Esophagus muscularis mucosa (tissue), 4 donors: ENCODE measurements at regions not wholly inside any gene's neighbourhood (a gene's known extent, or its start where the extent isn't known, plus 50 kb on each side); places are given as distances from the start of the nearest gene placed in this dataset.
A peak's percentile ranks its signal among the peaks of the same experiment; 100 is the strongest.

Experiments
- DNase-seq: peaks from one replicate; pipeline ENCODE4 v3.0.0-alpha.2; 2017; ENCODE audit errors: extremely low spot score
- H3K27ac ChIP-seq, 4 donors: fragments of 200-600 bp; sonication (generic); replicated peaks in 1 of 4; 1 replicate in 3 of 4; 2 replicates in 1 of 4; pipeline ENCODE4 v1.5.1; 2016 to 2019; ENCODE audit warnings: mild to moderate bottlenecking in 1 of 4
- H3K27me3 ChIP-seq, 4 donors: fragments of 200-600 bp; sonication (generic); one replicate each; pipeline versions ENCODE4 v1.5.1 to v1.6.0; 2016 to 2019
- H3K36me3 ChIP-seq, 4 donors: fragments of 200-600 bp; sonication (generic); one replicate each; pipeline ENCODE4 v1.5.1; 2016 to 2019
- H3K4me1 ChIP-seq, 4 donors: fragments of 200-600 bp; sonication (generic); one replicate each; pipeline ENCODE4 v1.5.1; 2016 to 2019
- H3K4me3 ChIP-seq, 4 donors: fragments of 200-600 bp; sonication (generic); 1 replicate in 2 of 4; 2 replicates in 2 of 4; pipeline ENCODE4 v1.5.1; 2016 to 2019; ENCODE audit warnings: mild to moderate bottlenecking in 4 of 4, moderate library complexity in 1 of 4
- H3K9me3 ChIP-seq, 4 donors: fragments of 200-600 bp; sonication (generic); 1 replicate in 3 of 4; 2 replicates in 1 of 4; pipeline ENCODE4 v1.5.1; 2016 to 2019
- EP300 ChIP-seq: sonication (generic); formaldehyde crosslinking; IDR thresholded peaks from one replicate; pipeline ENCODE4 v1.6.1; 2017; ENCODE audit warnings: antibody characterized with exemption
- POLR2A ChIP-seq: fragments of 450-650 bp; IDR thresholded peaks from one replicate; pipeline ENCODE4 v1.6.1; 2017; ENCODE audit warnings: antibody characterized with exemption, moderate library complexity, mild to moderate bottlenecking, low read depth
- POLR2AphosphoS5 ChIP-seq, 2 donors: sonication (generic); formaldehyde crosslinking; IDR thresholded peaks; one replicate each; pipeline ENCODE4 v1.6.1; 2017; ENCODE audit warnings: antibody characterized with exemption in 2 of 2
- WGBS: methylation state at CpG from one replicate; pipeline ENCODE4 v1.1.5; 2018; 5-methylcytosine and 5-hydroxymethylcytosine counted together
- intact Hi-C: fragments of 100-400 bp; cut with DNase I; formaldehyde crosslinking; loops from one replicate; pipeline ENCODE4 v1.15.1; 2023
- TF ChIP-seq, protein P1 (sequence below), 3 experiments: fragments of 200-600 bp in 2 of 3; fragments of 450-650 bp in 1 of 3; sonication (generic) in 2 of 3; IDR thresholded peaks; one replicate each; pipeline ENCODE4 v1.5.1; 2017 to 2019; ENCODE audit warnings: antibody characterized with exemption in 3 of 3, mild to moderate bottlenecking in 2 of 3, moderate library complexity in 1 of 3

DNA sequence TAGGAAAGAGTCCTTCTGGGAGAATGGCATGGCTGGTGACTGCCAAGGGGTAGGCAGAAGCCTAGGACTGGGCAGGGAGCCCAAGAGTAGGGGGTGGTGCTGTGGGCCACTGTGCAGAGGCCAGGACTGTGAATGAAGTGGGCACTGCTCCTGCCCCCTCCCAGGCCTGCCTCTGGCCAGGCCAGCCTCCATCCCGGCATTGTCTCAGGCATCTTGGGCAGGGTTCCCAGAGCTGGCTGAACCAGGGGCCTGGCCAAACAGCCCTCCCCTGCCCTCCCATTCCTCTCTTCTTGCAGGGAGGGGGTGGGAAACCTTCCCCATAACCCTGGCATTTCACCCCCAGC, 81.6 kb downstream of the MRPL14 start:
- intact Hi-C loops: no loop called here
- WGBS: 15% methylated on average over 1 of the region's 1 CpG
- Histone ChIP-seq H3K27ac (peak overlapping the region; percentile 33 to 86 (median 53)), H3K9me3 (no peaks in the 10 kb centered on the region), H3K4me1 (peaks cover 42 to 92% (median 91%) of the 10 kb centered on the region in 4 donors), H3K4me3 (no peak overlapping the region), H3K36me3 (no peaks in the 10 kb centered on the region), H3K27me3 (no peaks in the 10 kb centered on the region)
- no peak for DNase-seq
- TF ChIP-seq EP300 (no peak), POLR2A (no peak), POLR2AphosphoS5 (IDR thresholded peaks at IDR 0.05) (no peak)
- TF ChIP-seq, protein P1, sequence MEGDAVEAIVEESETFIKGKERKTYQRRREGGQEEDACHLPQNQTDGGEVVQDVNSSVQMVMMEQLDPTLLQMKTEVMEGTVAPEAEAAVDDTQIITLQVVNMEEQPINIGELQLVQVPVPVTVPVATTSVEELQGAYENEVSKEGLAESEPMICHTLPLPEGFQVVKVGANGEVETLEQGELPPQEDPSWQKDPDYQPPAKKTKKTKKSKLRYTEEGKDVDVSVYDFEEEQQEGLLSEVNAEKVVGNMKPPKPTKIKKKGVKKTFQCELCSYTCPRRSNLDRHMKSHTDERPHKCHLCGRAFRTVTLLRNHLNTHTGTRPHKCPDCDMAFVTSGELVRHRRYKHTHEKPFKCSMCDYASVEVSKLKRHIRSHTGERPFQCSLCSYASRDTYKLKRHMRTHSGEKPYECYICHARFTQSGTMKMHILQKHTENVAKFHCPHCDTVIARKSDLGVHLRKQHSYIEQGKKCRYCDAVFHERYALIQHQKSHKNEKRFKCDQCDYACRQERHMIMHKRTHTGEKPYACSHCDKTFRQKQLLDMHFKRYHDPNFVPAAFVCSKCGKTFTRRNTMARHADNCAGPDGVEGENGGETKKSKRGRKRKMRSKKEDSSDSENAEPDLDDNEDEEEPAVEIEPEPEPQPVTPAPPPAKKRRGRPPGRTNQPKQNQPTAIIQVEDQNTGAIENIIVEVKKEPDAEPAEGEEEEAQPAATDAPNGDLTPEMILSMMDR (IDR thresholded peaks at IDR 0.05): no peak

DNA sequence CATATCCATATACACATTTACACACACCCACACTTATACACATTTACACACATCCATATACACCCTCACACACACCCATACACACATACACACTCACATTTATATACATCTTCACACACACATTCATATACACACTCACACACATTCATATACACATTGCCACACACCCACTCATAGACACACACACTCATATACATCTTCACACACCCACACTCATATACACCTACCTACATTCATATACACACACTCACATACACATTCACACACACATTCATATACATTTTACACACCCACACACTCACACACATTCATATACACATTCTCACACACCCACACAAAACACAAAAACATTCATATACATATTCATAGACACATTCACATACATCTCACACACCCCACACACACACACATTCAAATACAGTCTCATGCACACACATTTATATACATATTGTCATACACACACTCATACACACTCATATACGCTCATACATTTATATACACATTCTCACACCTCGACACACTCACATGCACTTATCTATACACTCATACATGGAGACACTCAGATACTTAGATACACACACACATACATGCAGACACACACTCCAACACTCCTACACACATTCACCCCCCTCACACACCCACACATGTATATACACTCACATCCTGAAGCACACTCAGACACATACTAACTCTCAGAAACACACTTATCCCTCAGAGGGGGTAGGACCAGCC, 82.1 kb downstream of the MRPL14 start:
- H3K27me3 ChIP-seq: no peaks in the 10 kb centered on the region
- no peaks in the 10 kb centered on the region for H3K36me3 ChIP-seq
- 91% methylated on average over 2 of the region's 2 CpGs for WGBS
- H3K27ac ChIP-seq: peak overlapping the region; percentile 33 to 86 (median 53)
- H3K4me3 ChIP-seq: no peak overlapping the region
- intact Hi-C loops: no loop called here
- H3K9me3 ChIP-seq: no peaks in the 10 kb centered on the region
- DNase-seq: no peak
- TF ChIP-seq EP300: no peak
- no peak for TF ChIP-seq POLR2A
- TF ChIP-seq, protein P1 (IDR thresholded peaks at IDR 0.05): no peak
- no peak for TF ChIP-seq POLR2AphosphoS5 (IDR thresholded peaks at IDR 0.05)
- peaks cover 39 to 92% (median 89%) of the 10 kb centered on the region in 4 donors for H3K4me1 ChIP-seq

DNA sequence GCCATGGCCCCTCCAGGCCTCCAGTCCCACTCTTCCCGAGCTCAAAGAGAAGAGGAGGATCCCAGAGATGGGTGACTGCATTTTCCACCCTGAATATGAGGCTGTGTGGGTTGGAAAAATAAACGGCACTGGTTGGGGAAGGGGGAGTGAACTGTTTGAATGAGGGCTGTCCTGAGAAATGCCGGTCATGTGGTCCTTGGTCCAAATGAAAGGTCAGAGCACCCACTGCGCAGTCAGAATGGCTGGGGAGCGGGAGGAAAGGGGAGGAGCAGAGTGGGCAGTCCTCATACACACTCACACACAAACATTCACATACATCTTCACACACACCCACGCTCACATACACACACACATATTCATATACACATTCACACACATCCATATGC, 83.1 kb downstream of the MRPL14 start:
- peaks cover 30 to 90% (median 80%) of the 10 kb centered on the region in 4 donors for H3K4me1 ChIP-seq
- H3K36me3 ChIP-seq: no peaks in the 10 kb centered on the region
- intact Hi-C loops: no loop called here
- H3K4me3 ChIP-seq: no peak overlapping the region
- WGBS: 50% methylated on average over 6 of the region's 6 CpGs
- no peak for TF ChIP-seq EP300
- no peak for TF ChIP-seq POLR2AphosphoS5 (IDR thresholded peaks at IDR 0.05)
- TF ChIP-seq, protein P1 (IDR thresholded peaks at IDR 0.05): no peak
- TF ChIP-seq POLR2A: no peak
- no peak for DNase-seq
- H3K9me3 ChIP-seq: no peaks in the 10 kb centered on the region
- H3K27ac ChIP-seq: peak overlapping the region; percentile 82 to 83 (median 82)
- no peaks in the 10 kb centered on the region for H3K27me3 ChIP-seq

DNA sequence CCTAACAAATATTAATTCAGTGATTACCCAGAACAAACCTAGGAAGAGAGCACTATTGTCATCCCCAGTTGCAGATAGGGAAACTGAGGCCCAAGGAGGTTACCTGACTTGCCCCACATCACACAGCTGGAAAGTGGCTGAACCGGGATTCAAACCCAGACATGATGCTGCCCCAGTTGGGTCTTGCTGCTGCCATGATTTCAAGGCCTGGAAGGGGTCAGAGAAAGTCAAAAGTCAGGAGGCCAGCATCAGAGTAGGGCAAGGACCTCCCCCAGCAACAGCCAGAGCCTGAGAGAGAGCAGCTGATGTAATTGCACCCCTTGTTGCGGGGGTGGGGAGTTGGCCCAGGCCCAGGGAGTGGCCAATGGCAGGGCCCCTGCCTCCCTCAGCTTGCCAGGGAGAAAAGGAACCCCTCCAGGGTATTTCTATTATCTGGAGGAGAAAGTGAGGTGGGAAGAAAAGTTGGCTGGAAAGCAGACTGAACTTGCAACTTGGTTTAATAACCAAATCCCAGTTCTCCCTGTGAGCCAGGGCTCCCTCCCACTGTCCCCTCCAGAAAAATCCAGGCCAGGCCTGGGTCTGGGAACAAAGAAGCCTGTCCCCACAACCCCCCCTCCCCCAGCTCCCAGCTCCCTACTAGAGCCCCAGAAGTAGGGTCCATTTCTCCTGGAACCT, 83.6 kb downstream of the MRPL14 start:
- Histone ChIP-seq H3K4me1 (peaks cover 25 to 88% (median 75%) of the 10 kb centered on the region in 4 donors), H3K4me3 (no peak overlapping the region), H3K27me3 (no peaks in the 10 kb centered on the region), H3K27ac (peak overlapping the region; percentile 82 to 83 (median 82)), H3K9me3 (no peaks in the 10 kb centered on the region), H3K36me3 (no peaks in the 10 kb centered on the region)
- no peak for DNase-seq
- WGBS: 67% methylated on average over 2 of the region's 2 CpGs
- no peak for TF ChIP-seq EP300
- TF ChIP-seq POLR2A: no peak
- no peak for TF ChIP-seq POLR2AphosphoS5 (IDR thresholded peaks at IDR 0.05)
- TF ChIP-seq, protein P1 (IDR thresholded peaks at IDR 0.05): no peak
- intact Hi-C loops: no loop called here
